Kidney capillary endothelial cell (primary cell): ENCODE measurements at regions not wholly inside any gene's neighbourhood (a gene's known extent, or its start where the extent isn't known, plus 50 kb on each side); places are given as distances from the start of the nearest gene placed in this dataset.

Experiments used
- DNase-seq: peaks from one replicate; pipeline ENCODE4 v3.0.0-alpha.2; 2018; ENCODE audit warnings: low spot score

DNA sequence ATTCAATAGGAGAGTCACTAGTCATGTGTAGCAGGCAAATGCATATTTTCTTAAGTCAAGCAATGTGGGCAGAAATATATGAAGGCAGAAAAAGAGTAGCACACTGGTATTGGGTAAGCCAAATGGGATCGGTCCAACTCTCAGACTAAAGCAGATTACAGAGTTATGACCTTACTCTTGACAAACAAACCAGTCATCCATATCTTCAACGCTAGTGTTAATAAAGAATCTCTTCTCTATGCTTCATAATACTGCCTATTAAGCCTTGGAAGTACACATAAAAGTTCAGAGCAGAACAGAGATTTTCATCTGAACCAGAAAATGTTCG, 320.2 kb upstream of the JARID2 start:
- no peak for DNase-seq

DNA sequence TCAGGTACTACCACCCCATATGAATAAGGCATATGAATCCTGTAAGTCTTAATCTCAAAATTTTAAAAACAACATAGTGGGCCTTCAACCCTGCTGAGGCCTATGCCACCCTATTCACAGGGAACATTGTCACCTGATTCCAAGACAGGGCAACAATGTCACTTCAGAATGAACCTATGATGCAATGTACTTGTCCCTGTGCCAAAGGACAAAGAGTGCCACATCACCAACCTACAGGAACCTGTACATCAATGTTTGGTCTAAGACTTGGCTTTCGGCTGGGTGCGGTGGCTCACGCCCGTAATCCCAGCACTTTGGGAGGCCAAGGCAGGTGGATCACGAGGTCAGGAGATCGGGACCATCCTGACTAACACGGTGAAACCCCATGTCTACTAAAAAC, 318.5 kb upstream of the JARID2 start:
- DNase-seq, result no peak

DNA sequence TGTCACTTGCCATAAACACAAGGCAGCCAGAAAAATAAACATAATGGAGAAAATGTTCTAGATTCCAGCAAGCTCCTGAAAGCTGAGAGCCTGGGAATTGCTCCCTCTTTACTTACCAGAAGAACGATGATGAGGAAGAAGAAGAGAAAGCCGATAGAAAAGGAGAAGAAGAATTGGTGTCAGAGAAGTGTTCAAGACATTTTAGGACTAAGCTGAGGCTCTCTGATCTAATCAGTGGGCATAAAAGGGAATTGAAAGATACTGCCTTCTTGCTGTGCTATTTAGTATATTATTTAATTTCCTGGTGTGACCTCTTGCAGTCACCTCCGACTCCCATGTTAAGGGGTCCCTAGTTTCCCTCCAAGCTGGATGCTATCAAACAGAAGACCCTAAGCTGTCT, 316.6 kb upstream of the JARID2 start:
- DNase-seq, result no peak

DNA sequence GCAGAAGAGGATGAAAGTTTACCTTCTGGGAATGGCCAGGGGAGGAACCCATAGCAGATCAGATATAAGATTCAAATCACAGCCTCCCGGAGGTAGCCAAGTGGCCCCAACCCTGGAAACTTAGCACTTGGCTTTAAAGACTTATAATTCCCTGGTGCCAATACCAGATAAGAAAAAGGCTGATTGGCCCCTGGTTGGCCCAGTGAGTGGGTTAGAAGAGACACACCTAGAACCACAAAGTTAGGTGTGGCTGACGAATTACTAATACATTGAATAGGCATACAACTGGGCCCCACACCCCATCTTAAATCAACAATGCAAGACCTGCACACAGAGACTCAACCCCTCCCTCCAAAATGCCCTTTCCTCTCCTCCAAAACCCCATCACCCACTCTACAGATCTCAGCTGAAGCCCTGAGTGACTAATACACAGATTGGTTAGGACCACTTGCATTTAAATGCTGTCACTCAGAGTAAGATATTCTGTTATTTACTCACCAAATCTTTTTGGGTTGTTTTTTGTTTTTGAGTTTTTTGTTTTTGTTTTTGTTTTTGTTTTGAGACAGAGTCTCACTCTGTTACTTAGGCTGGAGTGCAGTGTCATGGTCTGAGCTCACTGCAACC, 315.4 kb upstream of the JARID2 start:
- no peak for DNase-seq

DNA sequence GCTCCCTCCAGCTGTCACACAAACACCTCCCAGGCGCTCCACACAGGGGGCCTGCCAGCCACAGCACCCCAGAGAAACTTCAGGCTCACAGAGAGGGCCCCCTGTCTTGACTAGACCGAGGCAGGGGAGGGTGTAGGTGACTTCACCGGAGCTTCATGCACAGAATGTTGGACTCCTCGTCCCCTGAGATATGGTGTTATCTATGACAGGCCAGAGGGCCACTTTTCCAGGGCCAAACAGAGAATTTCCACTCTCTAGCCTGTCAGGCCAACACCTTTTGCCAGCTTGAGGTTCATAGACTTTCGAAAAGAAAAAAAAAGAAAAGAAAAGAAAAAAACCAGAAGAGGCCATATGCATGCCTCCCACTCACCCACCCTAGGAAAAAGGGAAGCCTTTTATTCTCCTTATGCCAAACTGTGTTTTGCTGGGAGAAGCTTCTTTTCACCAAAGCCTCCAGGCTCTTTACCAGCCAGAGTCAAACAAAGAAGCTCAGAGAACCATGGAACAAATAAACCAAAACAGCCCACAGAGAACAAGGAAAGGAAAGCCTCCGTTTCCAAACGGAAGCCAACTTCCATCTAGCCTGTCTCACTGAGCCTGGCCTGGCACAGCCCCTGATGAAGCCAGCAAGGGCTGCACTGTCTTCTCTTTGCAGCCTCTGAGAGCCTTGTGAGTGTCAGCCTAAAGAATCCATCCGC, 313.2 kb upstream of the JARID2 start:
- no peak for DNase-seq

DNA sequence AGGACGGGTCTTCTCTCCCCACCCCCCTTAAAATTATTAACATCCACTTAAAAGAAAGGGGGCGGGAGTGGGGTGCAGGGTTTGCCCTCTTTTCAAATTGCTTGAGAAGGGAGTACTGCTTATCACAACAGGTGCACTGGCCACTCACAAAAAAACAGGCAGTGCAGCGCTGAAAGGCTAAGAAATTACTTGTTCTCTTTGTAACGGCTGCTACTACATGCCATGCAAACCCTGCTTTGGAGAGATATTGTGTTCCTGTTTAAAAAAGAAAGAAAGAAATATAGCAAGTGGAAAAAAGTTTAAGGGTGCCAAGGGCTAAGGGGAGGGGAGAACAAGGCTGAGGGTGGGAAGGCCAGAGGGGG, 312.7 kb upstream of the JARID2 start:
- no peak for DNase-seq

DNA sequence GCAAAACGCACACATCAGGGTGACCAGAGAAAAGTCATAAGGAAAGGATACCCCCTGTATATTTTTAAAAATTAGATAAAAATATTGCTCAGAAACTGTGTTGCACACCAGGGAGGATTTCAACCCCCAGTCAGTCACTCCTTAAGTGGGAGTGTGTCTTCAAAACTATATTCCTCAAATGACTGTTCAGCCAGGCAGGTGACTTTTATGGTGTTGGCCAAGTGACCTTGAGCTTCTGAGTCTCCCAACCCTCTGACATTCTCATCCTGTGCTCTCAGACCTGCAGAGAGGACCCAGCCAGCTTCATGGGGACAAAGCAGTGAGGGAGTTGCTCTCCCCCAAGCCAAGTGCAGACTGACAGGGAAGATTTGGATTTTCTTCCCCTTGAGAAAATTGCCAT, 311.9 kb upstream of the JARID2 start:
- DNase-seq, result no peak

DNA sequence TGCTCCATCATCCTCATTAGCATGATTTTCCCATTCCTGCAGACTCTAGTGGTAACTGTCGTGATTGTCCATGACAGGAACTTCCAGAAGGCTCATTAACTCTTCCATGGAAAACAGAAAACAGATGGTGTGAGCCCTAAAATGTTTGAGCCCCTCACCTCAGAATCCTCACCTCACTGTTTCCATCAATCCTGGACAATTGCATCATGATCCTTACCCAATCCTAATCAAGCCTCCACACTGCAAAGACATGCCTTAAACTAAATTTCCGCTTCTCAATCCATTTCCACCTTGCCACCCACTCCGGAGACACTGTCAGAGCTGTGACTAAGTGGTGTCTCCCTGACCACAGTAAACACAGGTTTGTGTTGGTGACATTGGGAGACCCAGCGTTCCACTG, 311.0 kb upstream of the JARID2 start:
- DNase-seq, result no peak

DNA sequence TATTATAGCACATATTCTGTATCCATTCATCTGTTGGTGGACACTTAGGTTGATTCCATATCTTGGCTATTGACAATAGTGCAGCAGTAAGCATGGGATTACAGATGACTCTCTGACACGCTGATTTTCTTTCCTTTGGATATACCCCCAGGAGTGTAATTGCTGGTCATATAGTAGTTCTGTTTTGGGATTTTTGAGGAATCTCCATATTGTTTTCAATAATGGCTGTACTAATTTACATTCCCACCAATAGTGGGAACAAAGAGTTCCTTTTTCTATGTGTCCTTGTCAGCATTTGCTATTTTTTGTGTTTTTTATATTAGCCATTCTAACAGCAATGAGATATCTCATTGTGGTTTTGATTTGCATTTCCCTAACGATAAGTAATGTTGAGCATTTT, 309.0 kb upstream of the JARID2 start:
- DNase-seq, result no peak

DNA sequence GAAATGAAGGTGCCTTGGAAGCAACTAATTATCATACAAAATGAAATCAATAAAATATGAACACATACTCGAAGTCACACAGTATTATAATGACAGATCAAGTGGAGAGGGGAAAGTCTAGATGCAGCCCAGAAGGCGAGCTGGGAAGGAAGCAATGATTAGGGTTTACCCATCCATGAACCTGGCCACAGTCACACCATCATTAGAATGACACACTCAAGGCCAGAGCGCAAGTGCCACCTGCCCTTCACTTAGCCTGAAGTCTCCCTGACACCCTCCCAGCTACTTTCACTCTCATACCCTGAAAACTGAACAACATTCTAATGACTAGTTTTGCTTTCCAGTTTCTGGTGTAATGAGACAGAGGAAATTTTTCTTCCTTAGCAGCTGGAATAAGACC, 302.8 kb upstream of the JARID2 start:
- DNase-seq, result no peak

DNA sequence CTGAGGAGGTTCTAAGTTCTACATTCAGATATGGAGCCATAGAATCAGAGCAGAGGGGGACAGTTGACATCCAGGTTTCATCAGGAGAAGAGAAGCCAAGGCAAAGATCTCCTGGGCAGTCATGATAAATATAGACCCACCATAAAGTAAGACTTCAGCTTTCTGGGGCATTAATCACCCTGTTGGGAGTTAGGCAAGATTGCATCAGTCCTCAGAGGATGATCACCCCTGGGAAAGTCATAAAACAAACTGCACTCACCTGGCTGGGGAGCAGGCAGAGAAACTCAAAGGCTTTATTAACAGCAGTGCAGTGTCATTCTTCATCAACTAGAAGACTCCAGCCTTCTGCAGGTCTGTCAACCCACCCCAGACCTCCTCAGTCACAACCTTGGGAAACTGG, 301.3 kb upstream of the JARID2 start:
- DNase-seq, result no peak

DNA sequence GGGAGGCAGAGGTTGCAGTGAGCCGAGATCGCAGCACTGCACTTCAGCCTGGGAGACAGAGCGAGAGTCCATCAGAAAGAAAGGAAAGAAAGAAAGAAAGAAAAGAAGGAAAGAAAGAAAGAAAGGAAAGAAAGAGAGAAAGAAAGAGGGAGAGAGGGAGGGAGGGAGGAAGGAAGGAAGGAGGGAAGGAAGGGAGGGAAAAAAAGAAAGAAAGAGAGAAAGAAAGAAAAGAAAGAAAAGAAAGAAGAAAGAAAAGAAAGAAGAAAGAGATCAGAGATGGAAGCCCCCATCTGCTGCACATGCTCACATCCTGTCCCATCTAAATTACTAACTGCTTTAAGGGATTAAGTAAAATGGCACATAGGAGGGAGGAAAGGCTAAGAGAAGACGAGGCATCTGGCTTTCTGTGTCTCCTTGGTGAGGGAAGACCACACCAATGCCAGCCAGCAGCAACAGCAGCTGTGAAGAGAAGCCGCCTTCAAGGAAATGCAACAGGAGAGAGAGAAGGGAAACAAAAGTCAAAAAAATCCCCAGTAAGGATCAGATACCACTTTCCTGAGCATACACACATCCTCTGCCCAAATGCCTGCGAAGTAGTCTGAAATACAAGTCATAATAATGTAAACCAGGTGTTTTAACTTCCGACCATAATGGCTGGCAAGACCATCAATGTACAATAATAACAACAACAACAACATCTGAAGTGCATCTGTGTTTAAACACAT, 300.2 kb upstream of the JARID2 start:
- DNase-seq, result no peak

DNA sequence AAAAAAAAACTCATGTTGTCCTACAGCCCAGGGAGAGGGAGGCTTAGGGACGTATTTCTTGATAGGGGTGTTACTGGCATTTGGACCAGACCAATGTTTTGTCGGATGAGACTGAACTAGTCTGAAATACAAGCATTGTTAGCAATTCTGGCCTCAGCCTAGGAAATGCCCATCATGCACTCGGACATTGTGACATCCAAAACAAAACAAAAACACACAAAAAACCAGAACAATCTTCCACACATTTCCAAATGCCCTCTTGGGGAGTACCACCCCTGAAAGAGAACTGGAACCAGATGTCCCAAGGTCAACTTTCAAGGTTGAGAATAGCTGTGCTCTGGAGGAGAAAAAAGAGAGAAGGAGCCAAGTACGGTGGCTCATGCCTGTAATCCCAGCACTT, 299.1 kb upstream of the JARID2 start:
- no peak for DNase-seq

DNA sequence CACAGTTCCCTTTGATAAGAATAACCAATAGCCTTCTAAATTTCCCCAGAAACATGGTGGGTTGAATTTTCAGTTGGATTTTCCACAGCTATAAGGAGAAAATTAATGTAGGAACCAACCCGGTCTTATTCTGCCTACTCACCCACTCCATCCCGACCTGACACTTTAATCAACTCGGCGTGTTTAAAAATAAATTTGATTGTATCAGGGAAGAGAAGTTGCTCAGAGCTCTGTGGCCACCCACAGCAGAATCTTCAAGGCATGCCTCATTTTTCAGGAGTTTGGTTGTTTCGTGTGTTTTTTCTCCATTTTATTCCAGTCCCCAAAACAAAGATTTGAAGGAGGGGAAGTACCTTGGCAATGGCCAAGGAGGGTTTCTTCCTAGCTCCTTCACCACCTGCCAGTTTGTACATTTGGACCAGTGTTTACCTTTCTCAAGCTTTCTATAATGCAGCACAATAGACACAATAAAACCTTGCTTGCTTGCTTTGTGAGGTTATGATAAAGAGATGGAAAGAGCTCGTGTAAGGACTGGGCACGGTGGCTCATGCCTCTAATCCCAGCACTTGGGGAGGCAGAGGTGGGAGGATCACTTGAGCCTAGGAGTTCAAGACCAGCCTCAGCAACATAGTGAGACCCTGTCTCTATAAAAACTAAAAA, 297.2 kb upstream of the JARID2 start:
- no peak for DNase-seq

DNA sequence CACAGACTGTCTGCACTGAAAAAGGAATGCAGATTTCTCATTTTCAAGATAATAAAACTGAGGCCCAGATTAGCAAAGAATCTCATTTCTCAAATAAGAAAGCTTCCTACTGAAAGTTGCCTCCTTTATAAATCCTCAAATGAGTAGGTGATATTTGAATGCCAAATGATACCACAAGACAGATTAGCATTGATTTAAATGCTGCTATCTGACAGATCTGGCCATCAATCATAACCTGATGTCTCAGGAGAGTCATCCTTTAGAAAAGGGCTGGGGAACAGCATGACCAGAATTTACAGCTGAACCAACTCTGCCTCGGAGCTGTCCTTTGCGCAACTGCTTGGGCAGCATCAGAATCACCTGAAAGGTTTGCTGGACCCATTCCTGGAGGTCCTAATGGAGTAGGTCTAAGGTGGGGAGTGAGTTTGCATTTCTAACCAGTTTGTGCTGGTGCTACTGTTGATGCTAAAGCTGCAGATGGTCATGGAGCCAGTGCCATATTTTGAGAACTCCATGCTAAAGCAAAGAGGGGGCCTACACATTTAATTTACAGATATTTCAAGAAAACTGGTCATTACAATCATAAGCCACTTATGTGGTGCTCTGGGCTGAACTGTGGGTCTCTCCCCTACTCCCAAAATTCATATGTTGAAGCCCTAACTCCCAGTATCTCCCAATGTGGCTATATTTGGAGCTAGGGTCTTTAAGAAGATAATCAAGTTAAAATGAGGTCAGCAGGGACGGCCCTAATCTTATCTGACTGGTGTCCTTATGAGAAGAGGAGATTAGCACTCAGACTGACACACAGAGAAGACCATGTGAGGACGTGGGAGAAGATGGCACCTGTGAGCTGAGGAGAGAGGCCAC, 295.5 kb upstream of the JARID2 start:
- DNase-seq, result no peak

DNA sequence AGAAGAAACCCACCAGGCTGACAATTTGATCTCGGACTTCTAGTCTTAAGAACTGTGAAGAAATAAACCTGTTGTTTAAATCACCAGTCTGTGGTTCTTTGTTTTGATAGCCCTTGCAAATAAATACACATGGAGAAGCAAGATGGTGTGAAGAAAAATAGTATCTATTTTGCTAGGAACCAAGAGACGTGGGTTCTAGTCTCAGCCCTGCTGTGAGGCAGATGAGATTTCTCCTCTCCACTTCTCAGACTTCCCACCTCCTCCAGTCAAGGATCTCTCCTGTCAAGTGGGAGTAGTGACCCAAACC, 294.9 kb upstream of the JARID2 start:
- no peak for DNase-seq

DNA sequence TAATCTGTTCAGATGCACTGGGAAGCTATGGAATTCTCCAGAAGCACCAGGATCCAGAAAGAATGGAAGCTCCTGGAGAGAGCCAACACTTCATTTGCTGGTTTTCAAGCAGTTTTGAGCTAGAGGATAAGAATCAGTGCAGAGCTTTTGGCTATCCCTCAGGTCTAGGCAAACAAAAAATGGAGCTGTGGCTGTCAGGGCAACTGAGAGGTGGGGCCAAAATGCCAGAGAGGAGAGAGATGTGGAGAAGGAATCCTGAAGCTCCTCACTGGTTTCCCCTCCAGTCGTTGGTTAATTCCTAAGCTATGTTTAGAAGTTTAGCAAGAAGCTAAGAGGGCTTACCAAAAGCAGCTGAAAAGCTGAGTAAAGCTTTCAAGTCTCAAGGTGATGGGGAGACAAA, 294.2 kb upstream of the JARID2 start:
- DNase-seq, result no peak

DNA sequence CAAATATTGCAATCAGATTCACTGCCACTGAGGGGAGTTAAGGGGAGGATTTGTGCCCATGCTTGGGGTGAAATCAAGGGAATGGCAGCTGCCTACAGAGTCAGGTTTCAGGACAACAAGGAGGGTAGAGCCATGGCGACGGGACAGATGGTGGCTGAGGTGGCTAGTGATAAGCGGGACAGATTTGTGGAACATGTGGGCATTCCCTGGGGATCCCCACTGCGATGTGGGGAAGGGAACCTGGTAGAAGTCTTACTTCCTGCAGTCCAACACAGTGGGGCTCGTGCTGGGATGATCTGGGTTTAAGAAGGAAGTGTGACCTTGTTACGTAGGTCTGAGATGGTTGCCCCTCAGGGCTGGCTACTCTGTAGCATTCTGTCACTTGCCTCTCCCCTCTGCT, 292.0 kb upstream of the JARID2 start:
- no peak for DNase-seq

DNA sequence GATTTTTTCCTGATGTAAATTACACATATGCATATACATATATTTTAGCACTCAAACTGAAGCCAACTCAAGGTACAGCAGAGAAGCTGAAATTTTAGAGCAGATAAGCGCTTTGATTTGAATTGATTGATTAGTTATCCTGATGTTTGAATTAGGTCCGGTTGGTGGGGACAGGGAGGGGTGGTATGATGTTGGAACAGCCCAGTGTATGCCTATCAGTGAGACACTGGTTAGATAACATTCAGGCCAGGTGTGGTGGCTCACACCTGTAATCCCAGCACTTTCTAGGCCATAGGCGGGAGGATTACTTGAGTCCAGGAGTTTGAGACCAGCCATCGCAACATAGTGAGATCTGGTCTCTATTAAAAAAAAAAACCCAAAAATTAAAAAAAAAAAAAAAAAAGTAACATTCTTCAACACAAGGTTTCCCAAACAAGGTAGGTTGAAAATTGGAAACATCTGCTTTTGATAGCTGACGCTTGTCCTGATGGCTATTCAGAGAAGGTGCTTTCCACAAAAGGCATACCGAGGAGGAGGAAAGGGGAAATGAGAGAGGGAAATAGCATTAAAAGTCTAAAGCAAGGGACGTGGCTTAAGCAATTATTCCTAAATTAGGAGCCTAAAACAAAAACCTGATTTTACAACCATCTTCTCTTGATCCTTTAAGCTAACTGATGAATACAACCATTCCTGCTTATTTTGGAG, 288.4 kb upstream of the JARID2 start:
- DNase-seq, result no peak

DNA sequence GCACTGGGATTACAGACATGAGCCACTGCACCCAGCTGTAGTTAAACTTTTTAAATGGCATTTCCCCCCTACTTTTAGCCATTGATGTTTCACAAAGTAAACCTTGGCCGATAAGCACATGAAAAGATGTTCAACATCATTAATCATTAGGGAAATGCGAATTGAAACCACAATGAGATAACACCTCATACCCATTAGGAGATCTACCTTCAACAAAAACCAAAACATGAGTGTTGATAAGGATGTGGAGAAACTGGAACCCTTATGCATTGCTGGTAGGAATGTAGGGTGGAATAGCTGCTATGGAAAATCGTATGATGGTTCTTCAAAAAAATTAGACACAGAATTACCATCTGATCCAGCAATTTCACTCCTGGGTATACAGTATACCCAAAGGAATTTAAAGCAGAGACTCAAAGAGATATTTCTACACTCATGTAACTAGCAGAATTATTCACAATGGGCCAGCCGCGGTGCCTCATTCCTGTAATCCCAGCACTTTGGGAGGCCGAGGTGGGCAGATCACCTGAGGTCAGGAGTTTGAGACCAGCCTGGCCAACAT, 286.5 kb upstream of the JARID2 start:
- DNase-seq, result no peak

DNA sequence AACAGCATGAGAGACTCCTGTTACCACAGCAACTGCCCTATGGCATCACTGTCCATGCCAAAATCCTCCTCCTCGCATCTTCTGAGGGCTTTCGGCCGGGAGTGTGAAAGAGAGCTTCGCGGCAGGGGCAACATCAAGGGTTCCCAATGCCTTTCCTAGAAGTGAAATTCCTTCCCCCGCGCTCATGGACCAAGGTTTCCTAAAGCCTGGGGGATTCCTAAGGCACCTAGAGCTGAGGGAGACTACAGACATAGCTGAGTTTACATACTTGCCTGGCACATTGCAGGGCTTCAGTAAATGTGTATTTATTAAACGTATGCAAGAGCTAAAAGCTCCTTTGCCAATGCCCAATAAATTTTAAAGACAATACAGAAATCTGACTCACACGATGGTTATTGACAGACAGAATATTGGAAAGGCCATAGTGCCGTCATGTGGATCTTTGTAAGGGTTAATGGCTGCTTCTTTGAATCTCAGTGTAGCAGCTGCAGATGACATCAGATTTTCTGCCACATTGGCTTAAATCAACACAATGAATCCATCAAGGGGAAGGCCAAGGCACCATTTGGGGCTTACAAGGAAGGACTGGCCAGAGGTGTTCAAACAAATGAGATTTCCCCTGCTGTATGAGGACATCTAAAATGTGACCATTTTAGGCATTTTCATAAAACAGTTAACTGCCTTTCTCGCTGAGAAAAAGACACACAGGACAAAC, 281.2 kb upstream of the JARID2 start:
- DNase-seq, result no peak
